Muscle of back (tissue), 3 donors: ENCODE measurements at regions not wholly inside any gene's neighbourhood (a gene's known extent, or its start where the extent isn't known, plus 50 kb on each side); places are given as distances from the start of the nearest gene placed in this dataset.

Source experiments
- DNase-seq, 3 donors: peaks; one replicate each; pipeline versions ENCODE4 v3.0.0 to v3.0.0-alpha.2; 2013

DNA sequence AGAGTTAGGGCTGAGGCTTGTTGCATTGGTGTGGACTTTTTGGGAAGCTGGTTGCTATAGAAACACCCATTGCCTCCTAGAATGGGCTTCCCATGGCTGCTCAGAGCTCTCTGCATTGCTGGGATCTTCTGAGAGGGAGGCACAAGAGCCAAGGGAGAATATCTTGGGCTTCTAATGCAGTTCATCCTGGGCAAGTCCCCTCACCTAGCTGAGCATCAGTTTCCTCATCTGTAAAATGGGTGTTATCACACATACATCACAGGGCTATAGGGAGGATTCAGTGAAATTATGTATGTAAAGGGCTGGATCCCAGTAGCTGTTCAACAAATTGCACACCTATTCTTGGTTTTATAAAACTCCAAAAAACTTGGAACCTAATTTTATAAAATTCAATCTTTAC is 106.1 kb upstream of the ALDH1B1 start:
- DNase-seq = no peak

DNA sequence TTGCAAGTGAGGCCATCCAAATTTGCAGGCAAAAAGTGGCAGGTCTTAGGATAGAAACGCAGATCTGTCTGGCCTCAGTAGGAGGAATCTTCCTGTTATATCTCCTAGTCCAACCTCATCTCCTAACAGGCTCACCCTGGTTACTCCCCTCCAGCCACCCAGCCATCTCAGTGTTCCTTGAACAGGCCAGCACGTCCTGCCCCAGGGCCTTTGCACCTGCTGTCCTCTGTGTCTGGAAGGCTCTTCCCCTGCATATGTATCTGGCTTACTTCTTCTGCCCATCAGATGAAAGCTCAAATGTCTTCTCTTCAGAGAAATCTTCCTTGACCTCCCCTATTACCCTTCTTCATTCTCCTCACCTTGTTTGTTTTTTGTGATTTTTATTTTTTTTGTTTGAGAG is 107.3 kb upstream of the ALDH1B1 start:
- DNase-seq = no peak

DNA sequence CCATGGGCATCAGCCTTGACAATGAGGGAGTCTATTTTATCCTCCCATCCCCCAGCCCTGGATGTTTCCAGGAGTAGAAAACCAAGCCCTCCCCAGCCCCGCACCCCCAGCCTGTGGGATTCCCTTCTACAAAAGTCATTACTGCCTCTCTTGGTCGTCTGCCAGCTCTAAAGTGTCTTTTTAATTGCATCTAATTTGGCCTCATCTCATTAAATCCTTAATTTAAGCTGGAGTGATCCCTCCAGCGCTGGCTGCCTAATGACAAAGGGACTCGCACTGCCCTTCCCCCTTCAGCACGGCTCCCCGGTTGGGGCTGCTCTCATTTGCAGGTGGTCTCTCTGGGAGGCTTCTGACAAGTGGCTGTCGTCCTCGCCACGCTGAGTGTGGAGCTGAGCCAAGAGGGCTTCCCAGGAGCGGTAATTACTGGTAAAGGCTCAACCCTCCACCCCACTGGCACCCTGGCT is 107.9 kb upstream of the ALDH1B1 start:
- no peak for DNase-seq

DNA sequence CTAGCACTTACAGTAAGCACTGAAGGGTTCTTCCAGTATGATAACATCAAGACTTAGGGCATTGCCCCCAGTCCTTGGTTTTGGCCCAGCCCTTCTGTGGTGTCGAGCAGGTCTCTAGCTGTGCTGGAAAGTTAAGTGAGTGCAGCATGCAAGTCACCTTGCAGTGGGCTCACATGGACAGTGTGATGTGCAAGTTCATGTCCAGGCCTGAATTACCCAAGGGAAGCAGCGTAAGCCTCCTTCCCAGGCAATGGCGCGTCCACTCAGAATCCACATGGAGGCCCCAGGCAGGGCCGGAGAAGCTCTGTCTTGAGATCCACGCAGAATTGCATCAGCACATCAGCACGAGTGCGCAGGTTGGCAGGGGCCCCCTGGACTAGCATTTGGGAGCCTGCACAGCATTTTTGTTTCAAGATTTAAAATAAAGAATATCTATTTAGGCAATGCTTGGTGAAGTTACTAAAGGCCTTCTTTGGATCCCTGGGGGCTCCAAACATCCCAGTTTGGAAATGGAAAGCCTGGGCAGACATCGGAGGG is 108.4 kb upstream of the ALDH1B1 start:
- DNase-seq = no peak

DNA sequence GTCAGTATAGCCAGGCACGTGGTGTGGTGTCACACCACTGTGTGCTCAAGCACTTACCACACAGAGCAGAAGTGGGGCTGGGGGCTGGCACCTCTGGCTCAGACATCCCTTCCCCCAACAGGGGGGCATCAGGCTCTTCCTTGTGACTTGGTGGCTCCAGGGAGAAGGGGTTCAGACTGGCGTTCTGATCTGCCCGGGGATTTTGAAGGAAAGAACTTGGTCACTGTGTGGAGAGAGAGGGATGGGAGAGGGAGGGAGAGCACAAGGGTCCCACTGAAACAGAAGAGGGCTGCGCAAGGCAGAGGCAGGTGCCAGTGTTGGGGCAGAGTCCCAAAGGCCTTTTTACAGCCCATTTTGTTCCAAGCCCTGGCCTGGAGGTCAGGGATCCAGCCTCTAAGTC is 109.7 kb upstream of the ALDH1B1 start:
- no peak for DNase-seq

DNA sequence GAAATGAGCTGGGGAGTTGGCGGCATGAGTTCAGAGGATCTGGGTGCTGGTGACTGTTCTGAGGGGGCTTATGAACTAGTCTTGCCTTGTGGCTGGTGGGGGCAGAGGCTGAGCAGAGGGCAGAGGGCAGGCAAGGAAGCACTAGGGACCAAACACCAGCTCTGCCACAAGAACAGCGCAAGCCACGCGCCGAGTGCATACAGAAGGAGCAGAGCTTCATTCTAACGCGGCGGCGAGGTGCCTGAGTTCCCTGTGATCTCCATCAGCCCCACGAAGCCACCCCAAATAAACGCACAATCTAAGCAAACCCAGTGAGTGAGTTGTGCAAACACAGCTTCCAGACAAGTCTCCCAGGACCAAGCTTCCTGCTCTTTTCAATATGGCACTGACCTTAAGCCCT is 110.6 kb upstream of the ALDH1B1 start:
- DNase-seq = no peak

DNA sequence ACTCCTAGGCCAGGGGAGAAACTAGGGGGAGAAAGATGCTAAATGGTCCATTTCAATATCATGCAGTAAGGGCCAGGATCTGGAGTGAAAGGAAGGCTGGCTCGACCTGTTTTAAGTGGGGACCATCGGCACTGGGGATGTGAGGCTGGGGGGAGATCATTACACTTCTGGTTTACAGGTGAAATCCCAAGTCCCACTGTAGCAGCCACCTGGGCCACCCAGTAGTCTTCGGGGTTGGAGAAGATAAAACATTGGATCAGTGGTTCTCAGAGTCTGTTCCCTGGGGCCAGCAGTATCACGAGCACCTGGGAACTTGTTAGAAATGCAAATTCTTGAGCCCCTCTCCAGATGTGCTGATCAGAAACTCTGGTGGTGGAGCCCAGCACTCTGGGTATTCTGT is 111.3 kb upstream of the ALDH1B1 start:
- no peak for DNase-seq

DNA sequence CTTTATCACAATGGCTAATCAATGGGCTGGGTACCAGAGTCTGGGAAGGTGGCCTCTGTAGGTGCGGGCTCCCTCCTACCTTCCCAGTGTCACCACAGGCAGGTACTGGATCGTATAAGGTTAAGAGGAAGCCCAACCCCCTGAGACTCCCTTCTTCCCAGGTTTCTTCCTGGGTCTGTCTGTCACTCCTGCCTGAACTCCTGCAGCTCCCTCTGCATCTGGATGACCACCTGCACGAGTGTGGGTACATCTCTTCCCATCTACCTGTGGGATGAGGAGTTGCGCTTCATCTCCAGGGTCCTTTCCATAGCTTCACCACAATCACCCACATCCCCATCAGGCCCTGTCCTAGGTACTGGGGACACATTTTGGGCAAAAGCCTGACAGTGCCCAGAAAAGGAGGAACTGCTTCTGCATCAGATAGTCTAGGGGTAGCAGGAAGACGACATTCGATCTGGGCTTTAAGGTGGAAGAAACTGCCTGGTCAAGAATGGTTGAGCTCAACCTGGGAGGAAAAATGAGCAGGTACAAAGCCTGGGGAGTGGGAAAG is 112.2 kb upstream of the ALDH1B1 start:
- no peak for DNase-seq

DNA sequence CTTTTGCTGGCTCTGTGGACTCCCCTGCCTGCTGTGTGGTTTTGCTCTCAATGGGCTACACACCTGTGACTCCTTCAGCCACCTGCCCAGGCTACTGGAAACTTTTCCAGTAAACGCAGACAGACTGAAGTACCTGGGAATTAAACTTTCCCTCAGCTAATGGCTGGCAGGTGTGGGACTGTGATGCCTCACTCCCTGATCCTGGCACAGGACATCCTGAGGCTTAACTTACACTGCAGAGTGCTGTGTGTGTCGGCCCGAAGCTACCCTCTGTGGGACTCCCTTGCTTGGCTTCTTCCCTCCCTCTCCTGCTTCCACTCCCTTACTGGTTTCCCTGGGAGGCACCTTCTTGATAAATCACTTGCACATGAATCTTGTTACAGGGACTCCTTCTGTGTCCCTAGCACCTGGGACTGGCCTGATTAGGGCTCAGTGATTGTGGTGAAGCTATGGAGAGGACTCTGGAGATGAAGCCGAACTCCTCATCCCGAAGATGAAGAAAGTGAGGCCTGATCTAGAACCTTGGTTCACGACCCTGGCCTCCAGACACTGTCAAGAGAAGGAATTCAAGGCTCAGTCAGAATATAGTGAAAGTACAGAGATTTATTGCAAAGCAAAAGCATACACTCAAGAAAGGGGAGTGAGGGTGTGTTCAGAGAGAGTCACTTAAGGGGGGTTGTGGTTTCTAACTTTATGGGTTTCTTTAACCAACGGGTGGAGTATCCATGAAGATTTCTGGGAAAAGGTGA is 113.4 kb upstream of the ALDH1B1 start:
- no peak for DNase-seq

DNA sequence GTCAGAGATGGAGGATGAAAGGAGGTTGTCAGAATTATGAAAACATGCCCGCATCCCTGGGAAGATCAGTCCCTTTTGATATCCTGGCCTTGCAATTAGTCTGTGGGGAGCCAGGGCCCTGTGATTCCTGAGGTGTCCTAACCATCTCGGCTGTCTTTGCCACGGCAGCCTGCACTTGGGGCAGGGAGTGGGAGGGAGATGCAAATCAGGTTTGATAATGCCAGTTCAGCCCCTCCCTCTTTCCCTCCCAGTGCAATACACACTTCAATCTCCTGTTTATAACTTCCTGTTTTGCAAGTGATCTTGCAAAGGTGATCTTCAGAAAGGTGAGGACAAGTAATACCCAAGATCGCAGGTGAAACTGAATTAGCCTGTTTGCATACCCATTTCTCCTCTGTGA is 114.0 kb upstream of the ALDH1B1 start:
- DNase-seq = no peak

DNA sequence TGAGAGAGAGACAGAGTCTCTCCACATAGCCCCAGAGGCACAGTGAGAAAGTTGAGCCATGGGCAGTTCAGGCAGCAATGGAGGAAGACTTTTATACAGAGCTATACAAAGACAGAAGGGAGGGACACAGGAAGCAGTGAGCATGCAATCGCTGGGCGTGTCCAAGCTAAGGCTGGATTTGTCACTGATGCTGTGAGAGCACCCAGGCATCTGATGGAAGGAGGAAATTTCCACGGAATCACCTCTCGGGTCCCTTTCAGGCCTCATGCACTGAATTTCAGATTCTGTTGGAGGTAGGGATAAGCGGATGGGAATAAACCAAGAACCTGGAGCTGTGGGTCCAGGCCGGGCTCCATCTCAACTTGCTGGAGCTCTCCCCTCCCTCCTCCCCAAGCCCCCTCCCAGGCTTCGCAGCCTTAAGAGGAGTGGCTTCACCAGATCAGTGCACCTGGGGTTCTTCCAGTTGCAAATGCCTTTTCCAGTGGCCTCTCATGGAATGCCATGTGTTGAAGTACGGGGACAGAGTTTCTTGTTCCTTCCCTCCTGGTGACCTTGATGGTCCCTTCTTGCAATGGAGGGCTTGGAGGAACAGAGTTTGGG is 114.8 kb upstream of the ALDH1B1 start:
- no peak for DNase-seq

DNA sequence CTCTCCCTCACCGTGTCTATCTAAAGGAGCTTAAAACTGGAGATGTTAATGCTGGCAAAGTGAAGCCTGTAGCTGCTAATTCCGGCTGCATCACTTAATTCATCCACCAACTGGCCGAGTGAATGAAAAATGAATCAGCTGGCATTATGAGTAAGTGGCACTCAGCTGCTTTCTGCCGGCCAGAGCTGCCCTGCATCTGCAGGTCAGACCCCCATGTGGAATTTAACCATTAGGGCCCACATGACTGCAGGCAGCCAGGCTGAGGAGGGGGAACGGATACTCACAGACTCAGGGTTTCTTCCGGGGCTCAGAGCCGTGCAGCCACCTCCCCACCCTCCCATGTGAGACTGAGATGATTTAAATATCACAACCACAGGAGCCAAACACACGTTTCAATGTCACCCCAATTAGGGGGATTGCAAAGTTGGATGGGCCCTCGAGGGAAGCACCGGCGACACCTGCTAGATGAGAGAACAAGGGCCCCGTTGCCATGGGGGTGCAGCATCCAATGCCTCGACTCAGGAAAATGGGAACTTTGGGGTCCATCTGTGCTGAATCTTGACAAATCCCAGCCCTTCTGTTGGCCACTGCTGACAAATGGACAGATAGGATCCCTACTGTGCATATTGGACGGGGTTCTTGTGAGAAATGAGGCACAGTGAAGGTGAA is 115.6 kb upstream of the ALDH1B1 start:
- no peak for DNase-seq

DNA sequence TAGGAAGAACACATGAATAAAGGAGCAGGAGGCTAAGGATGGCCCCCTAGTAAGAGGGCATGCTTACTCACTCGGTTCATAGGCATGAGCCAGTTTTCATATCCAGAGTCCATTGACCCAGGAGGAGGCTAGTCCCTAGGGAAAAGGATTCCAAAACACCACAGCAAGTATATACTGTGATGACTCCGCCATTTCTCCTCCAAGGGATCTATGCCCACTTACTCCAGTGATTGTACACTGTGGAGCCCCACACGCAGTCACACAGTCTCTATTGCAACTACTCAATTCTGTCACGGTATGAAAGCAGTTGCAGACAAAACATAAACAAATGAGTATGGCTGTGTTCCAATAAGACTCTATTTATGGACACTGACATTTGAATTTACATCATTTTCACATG is 117.7 kb upstream of the ALDH1B1 start:
- no peak for DNase-seq

DNA sequence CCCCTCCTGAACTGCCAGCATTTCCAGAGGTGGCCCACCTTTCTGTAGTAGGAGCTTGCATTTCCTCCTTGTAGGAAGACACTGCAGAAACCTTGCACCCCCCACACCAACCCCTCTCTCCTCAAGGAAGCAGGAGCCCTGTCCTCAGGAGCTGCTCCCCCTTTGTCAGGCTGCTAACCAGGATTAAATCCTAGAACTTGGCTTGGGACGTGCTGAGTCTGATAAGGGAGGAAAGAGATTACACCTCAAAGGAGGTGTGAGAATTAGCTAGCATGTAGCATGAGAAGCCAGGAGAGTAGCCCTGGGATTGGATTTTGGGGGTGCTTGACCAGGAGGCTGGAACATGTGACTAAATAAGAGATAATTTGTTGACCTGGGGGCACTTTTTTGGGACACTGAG is 119.8 kb upstream of the ALDH1B1 start:
- DNase-seq = no peak

DNA sequence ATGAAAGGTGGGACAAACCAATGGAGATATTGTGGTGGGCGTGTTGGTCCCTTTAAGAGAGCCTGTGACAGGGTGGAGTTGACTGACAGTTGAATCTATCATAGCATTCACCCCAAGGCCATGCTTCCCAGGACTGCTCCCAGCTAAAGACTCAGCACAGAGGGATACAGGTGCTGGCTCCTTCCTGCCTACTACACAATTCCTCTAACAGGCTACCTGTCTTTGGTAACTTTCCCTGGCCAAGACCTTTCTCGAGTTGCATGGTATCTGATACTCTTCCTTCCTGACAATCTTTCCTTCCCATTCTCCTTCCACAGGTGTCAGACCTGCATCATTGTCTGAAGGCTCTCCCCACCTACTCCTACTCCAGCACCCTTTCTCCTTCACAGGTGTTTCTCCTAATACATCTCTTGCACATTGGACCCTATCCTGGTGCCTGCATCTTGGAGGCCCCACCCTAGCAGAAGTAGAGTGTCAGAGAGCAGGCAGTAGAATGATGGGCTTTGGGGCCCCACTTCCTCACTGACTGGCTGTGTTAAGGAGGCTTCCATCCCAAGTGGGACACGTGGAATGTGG is 120.7 kb upstream of the ALDH1B1 start:
- DNase-seq = no peak

DNA sequence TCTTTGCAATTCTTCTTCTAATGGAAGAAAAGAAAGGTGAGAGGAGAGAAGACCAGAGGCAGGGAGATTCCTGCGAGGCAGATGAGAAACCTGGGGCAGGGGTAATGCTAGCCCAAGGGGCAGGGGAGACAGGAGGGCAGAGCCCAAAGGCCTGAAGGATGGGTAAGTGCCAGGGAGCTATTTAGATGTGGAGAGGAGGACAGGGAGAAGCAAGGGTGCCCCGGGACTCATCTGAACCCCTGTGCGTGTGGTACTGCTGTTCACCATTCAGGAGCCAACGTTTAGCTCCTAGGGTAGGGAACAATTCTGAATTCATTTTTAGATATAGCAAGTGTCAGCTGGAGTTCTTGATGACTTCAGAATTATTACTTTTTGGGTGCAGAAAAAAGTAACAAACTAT is 122.7 kb upstream of the ALDH1B1 start:
- DNase-seq = no peak

DNA sequence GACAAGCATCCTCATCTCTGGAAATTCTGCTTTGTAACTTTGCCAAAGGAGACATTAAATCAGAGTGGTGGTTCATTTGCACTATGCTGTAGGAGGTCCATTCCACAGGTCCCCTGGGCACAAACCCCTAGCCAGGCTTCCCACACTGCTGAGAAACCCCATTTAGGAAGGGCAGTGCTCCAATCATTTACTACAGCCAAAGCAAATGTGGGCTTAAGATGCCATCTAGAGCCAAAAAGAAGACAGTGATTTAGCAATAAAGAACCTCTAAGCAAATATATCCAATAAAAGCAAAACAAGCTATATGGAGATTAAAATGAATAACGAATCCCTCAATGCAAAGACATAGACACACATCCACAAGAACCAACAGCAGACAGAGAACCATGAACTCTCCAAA is 129.0 kb upstream of the ALDH1B1 start:
- no peak for DNase-seq

DNA sequence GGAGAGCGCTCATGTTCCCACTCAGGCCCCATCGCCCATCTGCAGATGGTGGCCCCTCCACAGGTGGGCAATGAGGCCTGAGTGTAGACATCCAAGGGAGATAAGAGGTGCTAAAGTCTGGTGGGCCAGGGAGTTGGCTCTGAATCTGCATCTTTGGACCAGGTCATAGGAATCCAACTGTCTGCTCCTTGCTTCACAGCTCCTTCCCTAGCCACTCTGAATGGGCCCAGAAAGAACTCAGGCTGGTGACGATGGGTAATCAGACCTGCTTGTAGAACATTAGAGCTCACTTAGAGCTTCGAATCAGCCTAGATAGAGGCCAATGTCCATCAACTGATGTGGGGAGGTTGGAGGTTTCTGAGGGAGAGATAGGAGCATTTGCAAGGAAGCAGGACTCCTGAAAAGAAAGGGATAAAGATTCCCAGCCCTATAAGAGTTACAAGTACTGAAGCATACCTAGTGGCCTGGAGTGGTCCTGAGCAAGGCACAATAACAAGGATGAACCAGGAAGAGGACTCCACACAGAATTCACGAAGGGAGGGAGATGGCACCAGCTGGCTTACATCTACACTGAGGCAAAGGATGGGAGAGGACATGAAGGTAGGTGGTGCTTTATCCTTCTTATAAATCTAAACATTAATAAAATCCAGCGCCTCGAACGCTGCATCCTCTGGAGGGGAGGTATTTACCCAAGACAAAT is 132.8 kb upstream of the ALDH1B1 start:
- DNase-seq = no peak

DNA sequence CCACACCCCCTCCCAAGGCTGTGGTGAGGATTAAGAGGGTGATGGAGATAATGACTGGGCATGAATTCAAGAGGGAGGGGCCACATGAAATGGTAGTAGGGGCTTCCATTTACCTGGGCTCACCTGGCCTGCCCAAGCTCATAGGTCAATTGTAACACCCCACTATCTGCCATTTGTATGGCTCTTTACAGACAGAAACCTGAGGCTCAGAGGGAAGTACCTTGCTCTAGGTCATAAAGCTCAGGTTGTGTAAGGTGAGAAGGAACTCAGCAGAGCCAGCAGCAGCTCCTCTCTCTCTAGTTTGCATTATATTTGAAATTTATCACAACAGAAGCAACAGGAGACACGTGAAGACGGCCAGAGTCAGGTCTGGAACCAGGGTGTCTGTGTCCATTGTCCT is 133.4 kb upstream of the ALDH1B1 start:
- DNase-seq = no peak

DNA sequence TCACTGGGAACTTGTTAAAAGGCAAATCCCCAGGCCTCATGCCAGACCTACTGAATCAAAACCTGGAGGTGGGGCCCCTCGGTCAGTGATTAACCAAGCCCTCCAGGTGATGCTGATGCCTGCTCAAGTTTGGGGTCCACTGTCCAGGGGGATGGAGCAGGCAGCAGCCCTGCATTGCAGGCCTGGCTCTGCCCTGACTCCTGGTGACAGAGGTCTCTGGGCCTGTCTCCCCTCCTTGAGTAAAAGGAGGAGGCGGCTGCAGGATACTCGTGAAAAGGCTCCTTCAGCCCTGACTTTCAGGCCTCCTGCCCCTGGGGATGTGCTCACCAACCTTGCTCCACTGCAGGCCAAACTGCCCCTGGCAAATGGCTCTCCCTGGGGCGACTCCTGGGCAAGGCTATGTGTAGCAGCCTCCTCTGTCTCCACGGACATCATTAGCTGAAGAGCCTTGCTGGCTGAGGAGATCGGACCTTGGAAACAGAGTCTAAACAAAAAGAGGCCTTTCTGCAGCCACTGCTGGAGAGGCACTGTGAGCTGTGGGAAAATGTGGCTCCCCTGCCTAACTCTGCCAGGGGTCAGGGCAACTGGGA is 134.8 kb upstream of the ALDH1B1 start:
- DNase-seq = no peak

DNA sequence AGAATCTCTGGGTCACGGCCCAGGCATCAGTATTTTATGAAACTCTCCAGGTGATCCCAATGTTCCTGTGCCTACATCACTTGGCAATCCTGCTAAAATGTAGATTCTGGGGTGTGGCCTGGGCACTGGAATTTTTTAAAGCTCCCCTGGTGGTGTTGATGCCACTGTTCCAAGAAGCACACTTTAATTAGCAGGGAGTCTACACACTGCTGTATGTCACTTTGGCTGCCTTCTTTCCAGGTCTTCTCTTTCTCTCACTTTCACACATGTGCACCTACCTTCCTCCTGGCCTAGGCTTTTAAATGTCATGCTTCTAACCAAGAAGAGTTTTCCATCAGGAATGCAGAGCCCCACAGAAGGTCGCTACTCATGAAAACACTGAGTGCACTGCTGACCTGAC is 136.0 kb upstream of the ALDH1B1 start:
- DNase-seq = no peak
